ENCODE measurements at regions not wholly inside any gene's neighbourhood (a gene's known extent, or its start where the extent isn't known, plus 50 kb on each side); places are given as distances from the start of the nearest gene placed in this dataset.

DNA sequence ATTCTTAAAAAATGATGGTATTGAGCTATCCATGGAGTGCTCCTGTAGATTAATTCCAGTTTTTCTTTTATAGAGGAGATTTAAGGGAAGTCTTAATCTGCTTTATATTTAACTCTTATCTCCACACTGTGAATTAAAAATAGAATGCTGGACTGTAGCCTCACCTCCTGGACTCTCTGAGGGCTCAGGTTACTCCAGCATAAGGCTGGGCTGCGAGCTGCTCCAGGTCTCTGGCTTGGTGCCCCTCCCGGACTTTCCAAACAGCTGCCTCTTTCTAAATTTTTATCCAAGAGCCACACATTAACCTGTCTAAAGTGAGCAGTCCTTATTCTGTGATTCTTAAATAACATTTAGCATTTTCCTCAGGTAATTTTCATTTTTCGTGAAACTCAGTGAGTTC, 218.7 kb upstream of the JADE1 start:
- Histone ChIP-seq H3K79me2 (ENCODE audit: control insufficient read depth, insufficient read depth, low read length) (no peaks in the 10 kb centered on the region), H3K9me1 (ENCODE audit: control insufficient read depth, insufficient read depth, low read length) (no peaks in the 10 kb centered on the region)

GRCh38 chr4:128590034-128590740, 219.3 kb upstream of the JADE1 start:
- no peaks in the 10 kb centered on the region for H4K20me1 ChIP-seq (replicated peaks; ENCODE audit: control insufficient read depth, insufficient read depth, low read length)
- TF ChIP-seq RFX5 (IDR thresholded peaks at IDR 0.05; ENCODE audit: low read depth, low read length) = no peak
- 0 out of 2 replicates have a peak, but pooled peaks have one; percentile 25 for TF ChIP-seq BCOR (IDR thresholded peaks at IDR 0.05)
- TF ChIP-seq ZNF436 (CRISPR knock-in tag; IDR thresholded peaks at IDR 0.05) = no peak
- TF ChIP-seq RBM25 (IDR thresholded peaks at IDR 0.05; ENCODE audit: low read depth, low read length, severe bottlenecking) = peak; percentile 31
- no peak for DNase-seq (ENCODE audit: extremely low read depth in 1 of 4, low spot score in 3 of 4)
- no peaks in the 10 kb centered on the region for H3K79me2 ChIP-seq (ENCODE audit: control insufficient read depth, insufficient read depth, low read length)
- no peak overlapping the region for H3K4me3 ChIP-seq
- no peak overlapping the region for H3K9ac ChIP-seq (ENCODE audit: insufficient read depth in 1 of 2, low read depth in 2 of 2, low read length in 2 of 2)
- ChIA-PET POLR2A (interaction anchor here (0.6 to 1.4 kb wide), 2 partner anchors 11 to 66 kb away, joined by 3 to 8 read pairs; no protein-coding TSS in a partner anchor), CTCF (ENCODE audit: low intra/inter-chr PET ratio) (no interaction called here)
- H3K27ac ChIP-seq (ENCODE audit: extremely low read depth, low read depth, low read length) = no peak overlapping the region
- H3K27me3 ChIP-seq (ENCODE audit: control insufficient read depth in 2 of 2, insufficient read depth in 2 of 2, low read length in 2 of 2) = no peaks in the 10 kb centered on the region
- 55% methylated on average over 9 of the region's 9 CpGs for WGBS (ENCODE audit: insufficient coverage, low coverage, missing lambda C conversion rate)
- no peak for FAIRE-seq
- no peaks in the 10 kb centered on the region for H3K36me3 ChIP-seq (ENCODE audit: control insufficient read depth, insufficient read depth, low read length)
- no peak for ATAC-seq
- H3K4me1 ChIP-seq (replicated peaks in 1 of 2; ENCODE audit: control insufficient read depth in 2 of 2, insufficient read depth in 2 of 2, low read length in 2 of 2) = no peaks in the 10 kb centered on the region; a peak in 2 of 5 replicates
- no peaks in the 10 kb centered on the region for H3K9me1 ChIP-seq (ENCODE audit: control insufficient read depth, insufficient read depth, low read length)
- BruUV-seq (replicated peaks) = no TSS peak
- no peak overlapping the region for H2AFZ ChIP-seq (ENCODE audit: low read depth, low read length)
- in situ Hi-C loops (cut with MboI) (loop anchor here (10.0 kb wide), 1 partner anchor 675 kb away; no protein-coding TSS in a partner anchor), intact Hi-C loops (cut with micrococcal nuclease) (no loop called here)
- H3K9me3 ChIP-seq (replicated peaks; ENCODE audit: control insufficient read depth, insufficient read depth, low read depth, low read length) = no peaks in the 10 kb centered on the region; the same call in 1 of the 2 replicates
- H3K4me2 ChIP-seq (ENCODE audit: insufficient read depth, low read length) = no peak overlapping the region

More for the DNA sequence above, 218.7 kb upstream of the JADE1 start:
- ChIA-PET CTCF (ENCODE audit: low intra/inter-chr PET ratio) (no interaction called here), POLR2A (interaction anchor here (0.6 to 1.4 kb wide), 3 partner anchors 11 to 65 kb away, joined by 3 to 8 read pairs (median 5); no protein-coding TSS in a partner anchor)
- WGBS (ENCODE audit: insufficient coverage, low coverage, missing lambda C conversion rate) = 33% methylated on average over 3 of the region's 3 CpGs
- H3K4me1 ChIP-seq (replicated peaks in 1 of 2; ENCODE audit: control insufficient read depth in 2 of 2, insufficient read depth in 2 of 2, low read length in 2 of 2) = no peaks in the 10 kb centered on the region; a peak in 2 of 5 replicates
- no peaks in the 10 kb centered on the region for H4K20me1 ChIP-seq (replicated peaks; ENCODE audit: control insufficient read depth, insufficient read depth, low read length)
- no TSS peak for BruUV-seq (replicated peaks)
- no peaks in the 10 kb centered on the region; the same call in 1 of the 2 replicates for H3K9me3 ChIP-seq (replicated peaks; ENCODE audit: control insufficient read depth, insufficient read depth, low read depth, low read length)
- TF ChIP-seq ARID2 (IDR thresholded peaks at IDR 0.05) = no peak
- no peak for TF ChIP-seq HEY1 (CRISPR knock-in tag; IDR thresholded peaks at IDR 0.05; ENCODE audit: borderline replicate concordance)
- no peak for TF ChIP-seq ZKSCAN8 (CRISPR knock-in tag; IDR thresholded peaks at IDR 0.05)
- TF ChIP-seq KLF16 (IDR thresholded peaks at IDR 0.05) = no peak
- no peak for TF ChIP-seq SMARCC2 (IDR thresholded peaks at IDR 0.05; ENCODE audit: low read depth)
- no peak for TF ChIP-seq ZNF311 (CRISPR knock-in tag; IDR thresholded peaks at IDR 0.05)
- no peak for TF ChIP-seq RBM34 (IDR thresholded peaks at IDR 0.05; ENCODE audit: borderline replicate concordance, insufficient read depth, low read length)
- no peak for TF ChIP-seq GTF2F1 (IDR thresholded peaks at IDR 0.05; ENCODE audit: low read depth, low read length)
- DNase-seq (ENCODE audit: extremely low read depth in 1 of 4, low spot score in 3 of 4) (no peak), ATAC-seq (peak; percentile 55; the same call in 2 of the 3 replicates), FAIRE-seq (no peak)
- H2AFZ ChIP-seq (ENCODE audit: low read depth, low read length) = peak overlapping the region; percentile 46; the same call in 1 of the 2 replicates
- H3K9ac ChIP-seq (ENCODE audit: insufficient read depth in 1 of 2, low read depth in 2 of 2, low read length in 2 of 2) = no peak overlapping the region
- in situ Hi-C loops (cut with MboI) = loop anchor here (10.0 kb wide), 1 partner anchor 676 kb away; no protein-coding TSS in a partner anchor
- H3K27ac ChIP-seq (ENCODE audit: extremely low read depth, low read depth, low read length) = no peak overlapping the region
- H3K27me3 ChIP-seq (ENCODE audit: control insufficient read depth in 2 of 2, insufficient read depth in 2 of 2, low read length in 2 of 2) = no peaks in the 10 kb centered on the region
- intact Hi-C loops (cut with micrococcal nuclease) = no loop called here
- no peak overlapping the region for H3K4me3 ChIP-seq
- H3K36me3 ChIP-seq (ENCODE audit: control insufficient read depth, insufficient read depth, low read length) = no peaks in the 10 kb centered on the region
- no peak overlapping the region for H3K4me2 ChIP-seq (ENCODE audit: insufficient read depth, low read length)
